Endothelial cell (in vitro differentiated cells): ENCODE measurements at regions not wholly inside any gene's neighbourhood (a gene's known extent, or its start where the extent isn't known, plus 50 kb on each side); places are given as distances from the start of the nearest gene placed in this dataset.
"Not testable (repeated sequence)": the region's sequence is repeated elsewhere in the genome, so short reads cannot be mapped to it uniquely, and the experiment has no call there.

Experiments
- DNase-seq: peaks from one replicate; pipeline ENCODE4 v3.0.0; 2021; ENCODE audit warnings: low spot score
- H3K27ac Mint-ChIP-seq: one replicate; pipeline ENCODE4 v1.8.0; 2021; ENCODE audit warnings: mixed read lengths, inconsistent platforms; ENCODE audit not compliant: unreplicated experiment
- H3K27me3 Mint-ChIP-seq: one replicate; pipeline ENCODE4 v1.8.0; 2021; ENCODE audit warnings: mild to moderate bottlenecking, moderate library complexity, mixed read lengths, inconsistent platforms; ENCODE audit not compliant: unreplicated experiment
- H3K36me3 Mint-ChIP-seq: one replicate; pipeline ENCODE4 v1.8.0; 2021; ENCODE audit warnings: mild to moderate bottlenecking, low read depth, mixed read lengths, inconsistent platforms; ENCODE audit not compliant: unreplicated experiment
- H3K4me1 Mint-ChIP-seq: one replicate; pipeline ENCODE4 v1.8.0; 2021; ENCODE audit warnings: mild to moderate bottlenecking, mixed read lengths, inconsistent platforms; ENCODE audit not compliant: unreplicated experiment
- H3K4me3 Mint-ChIP-seq: one replicate; pipeline ENCODE4 v1.8.0; 2021; ENCODE audit warnings: mild to moderate bottlenecking, mixed read lengths, inconsistent platforms; ENCODE audit not compliant: unreplicated experiment
- H3K9me3 Mint-ChIP-seq: one replicate; pipeline ENCODE4 v1.8.0; 2021; ENCODE audit warnings: mixed read lengths, inconsistent platforms; ENCODE audit not compliant: unreplicated experiment
- CTCF ChIP-seq: fragments of 200-600 bp; sonication (generic); IDR thresholded peaks from one replicate; pipeline ENCODE4 v1.5.0; 2021; ENCODE audit warnings: antibody characterized with exemption; ENCODE audit not compliant: unreplicated experiment

GRCh38 chrX:88828011-88828410 lies 81.0 kb downstream of the CPXCR1 start:
- Mint-ChIP-seq H3K27me3 (no peaks in the 10 kb centered on the region), H3K36me3 (no peaks in the 10 kb centered on the region), H3K27ac (no peak overlapping the region), H3K4me3 (no peak overlapping the region), H3K9me3 (no peaks in the 10 kb centered on the region), H3K4me1 (no peaks in the 10 kb centered on the region)
- no peak for TF ChIP-seq CTCF
- DNase-seq = no peak

- no peak for TF ChIP-seq CTCF
- no peak for DNase-seq
- H3K9me3 Mint-ChIP-seq = no peaks in the 10 kb centered on the region
- no peaks in the 10 kb centered on the region for H3K4me1 Mint-ChIP-seq
- H3K27ac Mint-ChIP-seq = no peak overlapping the region
- H3K27me3 Mint-ChIP-seq = no peaks in the 10 kb centered on the region
- no peak overlapping the region for H3K4me3 Mint-ChIP-seq
- H3K36me3 Mint-ChIP-seq = no peaks in the 10 kb centered on the region
These were observed 83.1 kb downstream of the CPXCR1 start for GRCh38 chrX:88830111-88830510.

- not testable (repeated sequence) for H3K27me3 Mint-ChIP-seq, H3K9me3 Mint-ChIP-seq, H3K36me3 Mint-ChIP-seq, H3K4me1 Mint-ChIP-seq, H3K27ac Mint-ChIP-seq, H3K4me3 Mint-ChIP-seq, DNase-seq
These were observed 90.7 kb downstream of the CPXCR1 start for GRCh38 chrX:88837721-88838120.

- TF ChIP-seq CTCF = no peak
- no peaks in the 10 kb centered on the region for H3K36me3 Mint-ChIP-seq
- H3K9me3 Mint-ChIP-seq = no peaks in the 10 kb centered on the region
- H3K4me3 Mint-ChIP-seq = no peak overlapping the region
- no peaks in the 10 kb centered on the region for H3K4me1 Mint-ChIP-seq
- no peak overlapping the region for H3K27ac Mint-ChIP-seq
- H3K27me3 Mint-ChIP-seq = no peaks in the 10 kb centered on the region
- no peak for DNase-seq
These were observed 91.4 kb downstream of the CPXCR1 start for GRCh38 chrX:88838392-88838791.

DNA sequence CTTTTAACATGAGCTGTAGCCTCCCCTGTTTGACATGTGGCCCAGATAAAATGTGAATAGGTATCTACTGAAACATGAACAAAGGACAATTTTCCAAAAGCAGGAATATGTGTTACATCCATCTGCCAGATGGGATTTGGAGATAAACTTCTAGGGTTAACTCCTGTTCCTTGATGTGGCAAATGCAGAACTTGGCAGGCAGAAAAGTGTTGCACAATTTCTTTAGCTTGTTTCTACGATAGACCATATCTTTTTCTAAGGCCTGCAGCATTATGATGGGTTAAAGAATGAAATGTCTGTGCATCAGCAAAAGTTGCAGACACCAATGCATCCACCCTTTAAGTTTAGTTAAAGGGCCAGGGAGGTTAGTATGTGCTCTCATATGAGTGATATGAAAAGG lies 96.8 kb downstream of the CPXCR1 start:
- not testable (repeated sequence) for H3K4me1 Mint-ChIP-seq, H3K36me3 Mint-ChIP-seq, H3K27ac Mint-ChIP-seq, H3K27me3 Mint-ChIP-seq, H3K4me3 Mint-ChIP-seq, DNase-seq, H3K9me3 Mint-ChIP-seq

- H3K4me3 Mint-ChIP-seq = no peak overlapping the region
- DNase-seq = no peak
- no peaks in the 10 kb centered on the region for H3K36me3 Mint-ChIP-seq
- no peak overlapping the region for H3K27ac Mint-ChIP-seq
- H3K4me1 Mint-ChIP-seq = no peaks in the 10 kb centered on the region
- TF ChIP-seq CTCF = no peak
- peaks cover 2% of the 10 kb centered on the region for H3K27me3 Mint-ChIP-seq
- H3K9me3 Mint-ChIP-seq = peaks cover 4% of the 10 kb centered on the region
These were observed 106.9 kb downstream of the CPXCR1 start for GRCh38 chrX:88853925-88854324.
